Neural cell (in vitro differentiated cells): ENCODE measurements at regions not wholly inside any gene's neighbourhood (a gene's known extent, or its start where the extent isn't known, plus 50 kb on each side); places are given as distances from the start of the nearest gene placed in this dataset.

ENCODE experiments used
- H2AFZ ChIP-seq: fragments of 200-600, 300-800 bp; sonication (generic), shearing (Covaris generic); 2 replicates; pipeline ENCODE4 v1.6.0; 2014; ENCODE audit warnings: low read depth, mild to moderate bottlenecking, antibody characterized with exemption, low read length, moderate library complexity
- H3F3A ChIP-seq: fragments of 200-600 bp; shearing (Covaris generic); 2 replicates; pipeline ENCODE4 v1.6.1; 2016; ENCODE audit warnings: mild to moderate bottlenecking, moderate library complexity, mixed read lengths, antibody characterized with exemption, low read length; ENCODE audit not compliant: insufficient read depth, poor library complexity, severe bottlenecking
- H3K27ac ChIP-seq: fragments of 200-600, 300-800 bp; sonication (generic), shearing (Covaris generic); 2 replicates; pipeline ENCODE4 v1.5.1; 2014; ENCODE audit warnings: mild to moderate bottlenecking, low read length, moderate library complexity
- H3K27me3 ChIP-seq: fragments of 300-800, 200-600 bp; sonication (generic), shearing (Covaris generic); 2 replicates; pipeline ENCODE4 v1.6.0; 2014; ENCODE audit warnings: mild to moderate bottlenecking, low read depth, low read length, moderate library complexity; ENCODE audit not compliant: insufficient read depth
- H3K36me3 ChIP-seq: fragments of 300-800, 200-600 bp; sonication (generic), shearing (Covaris generic); 2 replicates; pipeline ENCODE4 v1.5.1; 2014; ENCODE audit warnings: mild to moderate bottlenecking, antibody characterized with exemption, low read length, moderate library complexity; ENCODE audit not compliant: insufficient read depth
- H3K4me2 ChIP-seq: fragments of 300-800, 200-600 bp; sonication (generic), shearing (Covaris generic); 2 replicates; pipeline ENCODE4 v1.6.0; 2014; ENCODE audit warnings: mild to moderate bottlenecking, low read length
- H3K4me3 ChIP-seq: fragments of 300-800, 200-600 bp; sonication (generic), shearing (Covaris generic); 2 replicates; pipeline ENCODE4 v1.5.1; 2014; ENCODE audit warnings: mild to moderate bottlenecking, low read length, moderate library complexity
- H3K79me2 ChIP-seq: fragments of 200-600 bp; shearing (Covaris generic); replicated peaks from 2 replicates; pipeline ENCODE4 v1.6.0; 2014; ENCODE audit warnings: mild to moderate bottlenecking, low read length, moderate library complexity; ENCODE audit not compliant: insufficient read depth
- H3K9ac ChIP-seq: fragments of 300-800, 200-600 bp; sonication (generic), shearing (Covaris generic); 2 replicates; pipeline ENCODE4 v1.6.1; 2016; ENCODE audit warnings: mild to moderate bottlenecking, low read length, mixed read lengths
- H3K9me2 ChIP-seq: fragments of 200-600 bp; shearing (Covaris generic); 2 replicates; pipeline ENCODE4 v1.6.1; 2016; ENCODE audit warnings: mild to moderate bottlenecking, low read length, mixed read lengths; ENCODE audit not compliant: insufficient read depth
- H3K9me3 ChIP-seq: fragments of 200-600, 300-800 bp; sonication (generic), shearing (Covaris generic); 2 replicates; pipeline ENCODE4 v1.6.1; 2016; ENCODE audit warnings: mild to moderate bottlenecking, mixed run types, low read length, moderate library complexity, mixed read lengths
- H4K20me1 ChIP-seq: fragments of 200-600 bp; shearing (Covaris generic); 2 replicates; pipeline ENCODE4 v1.6.1; 2016; ENCODE audit warnings: mild to moderate bottlenecking, mixed run types; ENCODE audit not compliant: insufficient read depth
- EP300 ChIP-seq: fragments of 450-650 bp; conservative IDR thresholded peaks from 2 replicates; pipeline ENCODE4 v1.6.1; 2014; ENCODE audit warnings: antibody characterized with exemption, mild to moderate bottlenecking, moderate library complexity; ENCODE audit not compliant: poor library complexity, severe bottlenecking
- EZH2 ChIP-seq: fragments of 200-600, 300-800 bp; shearing (Covaris generic), sonication (generic); IDR thresholded peaks from 2 replicates; pipeline ENCODE4 v1.6.1; 2014; ENCODE audit warnings: antibody characterized with exemption, low read length, borderline replicate concordance, mild to moderate bottlenecking; ENCODE audit not compliant: insufficient read depth, poor library complexity, severe bottlenecking
- MXI1 ChIP-seq: fragments of 450-650 bp; conservative IDR thresholded peaks from 2 replicates; pipeline ENCODE4 v1.6.1; 2014; ENCODE audit warnings: antibody characterized with exemption, mild to moderate bottlenecking; ENCODE audit not compliant: poor library complexity, severe bottlenecking
- POLR2AphosphoS5 ChIP-seq: IDR thresholded peaks from 2 replicates; pipeline ENCODE4 v1.6.1; 2012
- RAD21 ChIP-seq: fragments of 450-650 bp; conservative IDR thresholded peaks from 2 replicates; pipeline ENCODE4 v1.6.1; 2014; ENCODE audit warnings: antibody characterized with exemption, mild to moderate bottlenecking, moderate library complexity
- REST ChIP-seq: IDR thresholded peaks from 2 replicates; pipeline ENCODE4 v1.6.1; 2012; ENCODE audit warnings: borderline replicate concordance
- SMC3 ChIP-seq: fragments of 450-650 bp; conservative IDR thresholded peaks from 2 replicates; pipeline ENCODE4 v1.6.1; 2014; ENCODE audit warnings: antibody characterized with exemption, mild to moderate bottlenecking, moderate library complexity; ENCODE audit not compliant: poor library complexity
- TAF1 ChIP-seq: IDR thresholded peaks from 2 replicates; pipeline ENCODE4 v1.6.1; 2012; ENCODE audit warnings: low read depth
- TF ChIP-seq, protein P1 (sequence below): fragments of 450-650 bp; IDR thresholded peaks from 2 replicates; pipeline ENCODE4 v1.5.1; 2014; ENCODE audit warnings: antibody characterized with exemption, mild to moderate bottlenecking, moderate library complexity; ENCODE audit not compliant: poor library complexity, severe bottlenecking

GRCh38 chr2:122213312-122213711 is 457.9 kb downstream of the TSN start:
- H3K4me3 ChIP-seq, result no peak overlapping the region
- H4K20me1 ChIP-seq, result no peaks in the 10 kb centered on the region
- H3K4me2 ChIP-seq, result no peak overlapping the region
- H3K9ac ChIP-seq, result no peak overlapping the region
- no peaks in the 10 kb centered on the region for H3K36me3 ChIP-seq
- H3K9me2 ChIP-seq, result no peaks in the 10 kb centered on the region
- H3K79me2 ChIP-seq, result no peaks in the 10 kb centered on the region
- H2AFZ ChIP-seq, result no peak overlapping the region
- no peaks in the 10 kb centered on the region for H3F3A ChIP-seq
- H3K27me3 ChIP-seq, result no peaks in the 10 kb centered on the region
- TF ChIP-seq TAF1, result no peak
- TF ChIP-seq EZH2, result no peak
- TF ChIP-seq POLR2AphosphoS5, result no peak
- TF ChIP-seq EP300, result no peak
- no peak for TF ChIP-seq RAD21
- no peak for TF ChIP-seq MXI1
- TF ChIP-seq SMC3, result no peak
- TF ChIP-seq, protein P1, sequence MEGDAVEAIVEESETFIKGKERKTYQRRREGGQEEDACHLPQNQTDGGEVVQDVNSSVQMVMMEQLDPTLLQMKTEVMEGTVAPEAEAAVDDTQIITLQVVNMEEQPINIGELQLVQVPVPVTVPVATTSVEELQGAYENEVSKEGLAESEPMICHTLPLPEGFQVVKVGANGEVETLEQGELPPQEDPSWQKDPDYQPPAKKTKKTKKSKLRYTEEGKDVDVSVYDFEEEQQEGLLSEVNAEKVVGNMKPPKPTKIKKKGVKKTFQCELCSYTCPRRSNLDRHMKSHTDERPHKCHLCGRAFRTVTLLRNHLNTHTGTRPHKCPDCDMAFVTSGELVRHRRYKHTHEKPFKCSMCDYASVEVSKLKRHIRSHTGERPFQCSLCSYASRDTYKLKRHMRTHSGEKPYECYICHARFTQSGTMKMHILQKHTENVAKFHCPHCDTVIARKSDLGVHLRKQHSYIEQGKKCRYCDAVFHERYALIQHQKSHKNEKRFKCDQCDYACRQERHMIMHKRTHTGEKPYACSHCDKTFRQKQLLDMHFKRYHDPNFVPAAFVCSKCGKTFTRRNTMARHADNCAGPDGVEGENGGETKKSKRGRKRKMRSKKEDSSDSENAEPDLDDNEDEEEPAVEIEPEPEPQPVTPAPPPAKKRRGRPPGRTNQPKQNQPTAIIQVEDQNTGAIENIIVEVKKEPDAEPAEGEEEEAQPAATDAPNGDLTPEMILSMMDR, result no peak
- no peak for TF ChIP-seq REST
- no peaks in the 10 kb centered on the region for H3K9me3 ChIP-seq
- no peak overlapping the region for H3K27ac ChIP-seq

DNA sequence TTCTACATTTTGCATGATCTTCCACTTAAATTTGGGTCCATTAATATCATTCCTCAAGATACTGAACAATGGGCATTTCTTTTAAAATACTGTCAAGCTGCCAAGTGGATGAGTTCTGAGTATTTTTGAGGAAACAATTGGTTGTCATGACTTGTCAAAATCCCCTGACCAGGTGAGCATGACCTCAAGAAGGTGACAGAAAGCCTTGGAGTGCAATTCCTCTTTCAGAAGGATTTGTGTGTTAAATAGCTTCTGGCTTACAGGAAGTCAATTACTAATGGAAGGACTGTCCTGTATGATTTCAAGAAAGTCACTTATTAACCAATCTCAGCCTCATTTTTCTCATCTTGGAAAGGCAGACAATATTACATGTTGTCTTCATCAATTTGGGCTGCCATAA is 460.6 kb downstream of the TSN start:
- Histone ChIP-seq H4K20me1 (no peaks in the 10 kb centered on the region), H3K9me2 (no peaks in the 10 kb centered on the region), H3K4me2 (no peak overlapping the region), H3K27ac (no peak overlapping the region), H3F3A (no peaks in the 10 kb centered on the region), H3K4me3 (no peak overlapping the region), H2AFZ (no peak overlapping the region), H3K9me3 (no peaks in the 10 kb centered on the region), H3K36me3 (no peaks in the 10 kb centered on the region), H3K27me3 (no peaks in the 10 kb centered on the region), H3K79me2 (no peaks in the 10 kb centered on the region), H3K9ac (no peak overlapping the region)
- TF ChIP-seq RAD21, result no peak
- TF ChIP-seq, protein P1, result no peak
- TF ChIP-seq TAF1, result no peak
- no peak for TF ChIP-seq EZH2
- no peak for TF ChIP-seq SMC3
- TF ChIP-seq MXI1, result no peak
- no peak for TF ChIP-seq REST
- TF ChIP-seq POLR2AphosphoS5, result no peak
- no peak for TF ChIP-seq EP300
